ENCODE measurements at regions not wholly inside any gene's neighbourhood (a gene's known extent, or its start where the extent isn't known, plus 50 kb on each side); places are given as distances from the start of the nearest gene placed in this dataset.
A peak's percentile ranks its signal among the peaks of the same experiment; 100 is the strongest.

DNA sequence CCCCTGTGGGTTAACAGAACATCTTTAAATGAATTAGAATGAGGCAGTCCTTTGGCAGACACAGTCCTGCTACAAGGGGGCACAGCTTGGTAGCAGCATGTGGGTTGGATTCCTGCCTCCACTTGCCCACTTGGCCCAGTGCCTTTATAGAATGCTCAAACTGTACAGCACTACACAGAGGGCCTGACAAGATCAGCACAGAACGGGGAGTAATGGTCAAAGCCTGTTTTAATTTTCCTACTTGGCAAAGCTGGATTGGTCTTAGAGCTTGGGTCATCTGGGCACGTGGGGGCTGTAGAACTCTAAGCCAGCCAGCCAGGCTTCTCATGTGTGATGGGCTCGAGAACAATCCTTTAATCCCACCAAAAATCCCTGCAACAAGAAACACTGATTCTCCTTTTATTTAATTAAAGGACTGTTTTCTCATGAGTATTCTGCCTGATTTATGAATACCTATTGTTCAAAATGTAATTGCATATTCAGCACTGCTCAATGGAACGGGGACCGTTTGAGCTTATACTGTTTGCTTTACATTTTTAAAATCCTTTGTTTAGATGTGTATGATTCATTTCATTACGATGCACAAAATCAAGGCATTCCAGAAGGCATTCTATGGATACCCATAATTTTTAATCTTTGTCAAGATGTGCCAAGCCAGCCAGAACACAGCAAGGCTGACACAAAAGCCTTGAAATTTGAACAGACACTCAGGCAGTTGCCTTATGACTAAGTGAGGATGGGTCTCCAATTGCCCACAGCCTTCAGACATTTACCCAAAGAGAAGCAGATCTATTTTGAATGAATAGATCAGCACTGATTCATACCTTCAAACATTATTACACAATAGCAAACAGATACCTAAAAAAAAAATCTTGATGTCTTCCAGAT lies 249.3 kb upstream of the TGFBR2 start:
- no peak for DNase-seq (ENCODE audit: low read depth)

DNA sequence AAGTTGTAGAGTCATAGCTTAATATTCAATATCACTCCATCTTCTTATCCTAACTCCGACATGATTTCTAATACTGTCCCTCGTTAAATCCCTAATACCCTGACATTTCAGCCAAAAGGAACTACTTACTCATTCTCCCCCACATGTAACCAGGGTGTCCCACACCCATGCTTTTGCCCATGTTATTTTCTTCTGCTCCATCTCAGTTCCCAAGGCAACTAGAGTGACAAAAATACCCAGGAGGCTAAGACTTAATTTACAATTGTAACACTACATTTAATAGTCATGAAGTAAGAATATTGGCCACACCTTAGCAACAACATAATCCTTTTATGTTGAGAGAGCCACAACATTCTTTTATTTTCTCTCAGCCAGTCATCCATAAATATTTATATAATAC lies 248.5 kb upstream of the TGFBR2 start:
- no peak for DNase-seq (ENCODE audit: low read depth)

DNA sequence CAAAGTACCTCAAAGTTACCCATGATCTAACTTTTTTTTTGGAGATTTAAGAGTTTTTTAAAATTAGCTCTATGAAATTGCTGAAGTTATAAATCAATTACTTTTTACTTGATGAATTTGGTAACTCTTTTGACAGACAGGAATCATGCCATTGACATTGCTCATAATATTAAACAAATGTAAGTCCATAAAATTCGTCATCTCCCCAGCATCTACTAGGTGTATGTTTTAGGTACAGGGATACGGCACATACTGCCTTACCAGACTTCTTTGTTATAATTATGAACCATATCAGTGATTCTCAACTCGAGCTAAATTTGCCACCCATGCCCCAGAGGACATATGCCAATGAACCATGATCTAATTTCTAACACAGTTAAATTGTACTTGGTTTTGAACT lies 247.5 kb upstream of the TGFBR2 start:
- no peak for DNase-seq (ENCODE audit: low read depth)

DNA sequence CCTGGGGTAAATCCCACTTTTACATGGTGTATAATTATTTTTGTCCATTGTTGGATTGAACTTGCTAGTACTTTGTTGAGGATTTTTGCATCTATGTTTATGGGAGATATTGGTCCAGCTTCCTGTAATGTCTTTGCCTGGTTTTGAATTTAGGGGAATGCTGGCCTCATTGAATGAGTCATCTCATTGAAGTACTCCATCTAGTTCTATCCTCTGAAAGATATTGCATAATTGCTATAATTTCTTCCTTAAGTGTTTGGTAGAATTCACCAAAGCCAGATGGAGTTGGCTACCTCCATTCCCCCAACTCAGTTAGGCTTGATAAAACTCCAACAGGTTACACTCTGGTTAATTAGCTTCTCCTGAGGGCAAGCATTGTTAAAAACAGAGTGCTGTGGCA lies 237.4 kb upstream of the TGFBR2 start:
- DNase-seq (ENCODE audit: low read depth) = peak; percentile 59

DNA sequence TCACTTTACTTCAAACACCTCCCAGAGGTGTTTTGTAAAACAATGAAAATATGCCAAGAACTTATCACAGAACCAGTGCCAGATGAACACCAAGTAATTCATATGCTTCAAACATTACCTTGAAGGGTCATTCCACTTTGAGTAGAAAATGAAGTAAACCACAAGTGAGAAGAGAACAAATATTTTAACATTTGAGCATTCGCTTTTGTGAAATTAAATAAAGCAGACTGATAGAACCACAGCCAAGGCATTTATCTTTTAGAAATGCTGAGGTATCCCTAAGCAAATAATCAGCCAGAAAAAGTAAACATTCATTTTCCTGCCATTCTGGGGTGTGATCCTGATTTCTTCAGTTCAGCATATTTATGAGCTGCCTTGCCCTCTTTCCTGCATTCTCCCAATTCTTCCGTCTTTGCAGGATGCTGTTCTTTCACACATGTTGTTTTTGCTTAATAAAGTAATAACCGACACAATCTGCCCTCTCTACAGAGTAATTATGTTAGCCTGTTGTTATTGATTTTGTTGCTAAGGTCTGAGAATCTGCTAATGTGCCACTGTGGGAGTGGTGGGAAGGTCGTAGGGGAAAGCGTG lies 235.6 kb upstream of the TGFBR2 start:
- DNase-seq (ENCODE audit: low read depth) = no peak

DNA sequence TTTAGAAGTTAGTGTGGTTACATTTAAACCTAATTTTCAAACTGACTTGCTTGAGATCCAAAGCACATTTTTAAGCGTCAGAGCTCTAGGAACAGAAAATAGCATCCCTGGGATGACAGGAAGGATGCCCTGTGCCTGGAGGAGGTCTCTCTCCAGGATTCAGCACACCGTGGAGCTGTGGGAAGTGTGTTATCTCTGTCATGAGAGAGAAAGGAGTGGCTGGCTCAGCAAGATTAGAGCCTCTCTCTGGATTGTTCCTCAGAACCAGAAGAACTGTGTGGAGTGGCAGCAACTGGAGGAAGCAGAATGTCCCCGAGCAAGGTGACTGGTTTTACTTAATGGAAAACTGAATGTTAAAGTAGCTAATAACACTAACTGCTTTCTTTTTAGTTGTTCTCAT lies 233.6 kb upstream of the TGFBR2 start:
- no peak for DNase-seq (ENCODE audit: low read depth)

DNA sequence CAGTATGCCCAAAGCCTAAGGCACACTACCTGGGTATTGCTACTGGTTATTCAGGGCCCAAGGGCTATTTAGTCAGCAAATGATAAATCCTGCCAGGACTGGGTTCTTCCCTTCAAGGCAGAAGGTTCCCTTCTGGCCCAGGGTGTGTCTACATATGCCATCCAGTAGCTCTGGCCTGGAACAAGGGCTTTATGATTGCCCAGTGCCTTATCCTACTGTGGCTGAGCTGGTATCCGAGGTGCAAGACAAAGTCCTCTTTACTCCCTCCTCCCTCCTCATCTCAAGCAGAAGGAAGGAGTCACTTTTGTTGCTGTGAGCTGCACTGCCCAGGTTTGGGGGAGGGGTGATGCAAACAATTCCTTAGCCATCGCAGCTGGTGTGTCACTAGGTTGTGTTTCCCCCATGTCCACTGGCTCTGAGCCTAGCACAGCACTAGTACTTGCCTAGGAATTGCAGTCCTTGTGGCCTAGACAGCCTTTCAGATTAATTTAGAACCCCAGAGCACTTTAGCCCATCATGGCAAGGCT lies 221.8 kb upstream of the TGFBR2 start:
- no peak for DNase-seq (ENCODE audit: low read depth)

DNA sequence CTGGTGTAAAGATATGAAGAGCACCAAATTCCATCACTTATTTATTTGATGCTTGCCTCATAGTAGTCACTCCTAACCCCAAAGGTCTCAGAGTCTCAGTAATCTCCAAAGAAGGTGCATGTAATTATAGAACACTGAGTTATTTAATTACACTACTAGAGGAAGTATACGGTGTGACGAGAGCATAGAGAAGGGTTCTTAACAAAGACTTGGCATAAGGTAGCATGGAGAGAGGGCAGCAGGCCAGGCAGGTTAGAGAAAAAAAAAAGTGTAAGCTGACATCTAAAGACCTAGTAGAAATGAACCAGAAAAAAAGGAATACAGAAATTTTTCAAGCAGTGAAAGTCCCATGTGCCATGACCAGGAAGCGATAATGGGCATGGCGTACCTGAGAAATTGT lies 213.3 kb upstream of the TGFBR2 start:
- no peak for DNase-seq (ENCODE audit: low read depth)

DNA sequence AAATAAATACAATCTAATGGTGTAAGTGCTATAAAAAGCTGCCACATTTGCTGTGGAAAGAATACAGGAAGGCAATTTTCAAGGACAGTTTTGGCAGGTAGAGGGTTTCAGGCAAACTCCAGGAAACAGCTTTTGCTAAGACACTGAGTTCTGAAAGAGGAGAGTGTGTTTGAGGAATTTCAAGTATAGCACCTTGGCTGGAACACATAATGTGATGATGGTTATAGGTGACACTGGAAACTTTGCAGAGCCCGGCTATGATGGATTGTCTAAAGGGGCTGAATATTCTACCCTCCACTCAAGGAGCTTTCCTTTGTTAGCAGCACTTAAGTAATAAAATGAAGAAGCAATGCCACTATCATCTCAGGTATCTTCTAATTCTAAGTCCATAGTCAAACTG lies 209.4 kb upstream of the TGFBR2 start:
- DNase-seq (ENCODE audit: low read depth) = no peak

DNA sequence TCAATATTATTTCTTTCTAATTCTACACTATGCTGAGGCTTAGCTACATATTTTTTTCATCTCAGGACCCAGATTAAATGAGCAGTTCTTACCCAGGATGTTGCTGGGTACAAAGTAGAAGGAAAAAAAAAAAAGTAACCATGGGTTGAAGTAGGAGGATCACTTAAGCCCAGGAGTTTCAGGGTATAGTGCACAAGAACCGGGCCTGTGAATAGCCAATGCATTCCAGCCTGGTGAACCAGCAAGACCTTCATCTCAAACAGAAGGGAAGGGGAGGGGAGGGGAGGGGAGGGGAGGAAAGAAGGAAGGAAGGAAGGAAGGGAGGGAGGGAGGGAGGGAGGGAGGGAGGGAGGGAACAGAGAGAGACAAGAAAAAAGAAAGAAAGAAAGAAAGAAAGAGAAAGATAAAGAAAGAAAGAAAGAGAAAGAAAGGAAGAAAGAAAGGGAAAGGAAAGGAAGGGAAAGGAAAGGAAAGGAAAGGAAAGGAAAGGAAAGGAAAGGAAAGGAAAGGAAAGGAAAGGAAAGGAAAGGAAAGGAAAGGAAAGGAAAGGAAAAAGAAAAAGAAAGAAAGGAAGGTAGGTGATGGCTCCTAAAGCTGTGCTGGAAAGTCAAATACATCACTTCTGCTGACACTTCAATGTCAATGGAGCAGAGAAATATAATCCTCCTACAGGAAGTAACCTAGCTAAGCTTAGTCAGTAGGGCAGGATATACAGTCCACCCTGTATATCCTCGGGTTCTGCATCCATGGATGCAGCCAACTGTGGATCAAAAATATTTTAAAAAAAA lies 206.8 kb upstream of the TGFBR2 start:
- DNase-seq (ENCODE audit: low read depth) = no peak

DNA sequence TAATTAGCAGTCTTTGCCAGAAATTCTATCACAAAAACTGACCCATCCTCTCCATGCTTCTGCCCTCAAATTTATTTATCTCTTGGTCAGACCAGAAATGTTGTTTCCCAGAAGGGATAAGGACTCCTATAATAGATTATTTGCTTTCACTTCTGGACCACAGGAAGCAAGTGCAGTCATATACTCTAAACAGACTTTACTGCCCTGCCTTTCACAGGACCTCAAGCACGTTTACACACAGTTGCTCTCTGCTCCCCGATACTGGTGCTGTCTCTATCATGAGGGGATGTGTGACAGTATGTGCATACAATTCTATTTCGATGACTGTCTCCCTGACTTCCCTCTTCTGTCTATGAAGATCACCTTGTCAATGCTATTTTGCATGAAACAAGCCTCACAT lies 205.5 kb upstream of the TGFBR2 start:
- DNase-seq (ENCODE audit: low read depth) = no peak

DNA sequence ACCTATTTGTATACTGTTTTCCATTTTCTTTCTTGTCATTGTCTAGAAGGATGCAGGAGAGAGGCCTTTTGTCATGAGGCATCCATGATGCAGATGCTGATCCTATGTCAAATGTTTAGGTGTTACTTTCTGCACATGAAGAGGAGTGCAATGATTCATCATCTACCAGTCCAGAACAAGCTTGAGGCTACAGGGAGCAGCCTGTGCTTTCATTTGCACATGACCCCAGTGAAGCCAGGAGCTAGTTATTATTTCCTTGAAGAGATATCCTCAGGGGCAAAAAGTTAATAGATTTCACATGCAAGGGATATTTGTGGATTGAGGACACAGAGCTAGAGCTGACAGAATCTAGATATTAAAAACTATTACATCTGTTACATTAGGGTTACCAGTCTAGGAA lies 204.4 kb upstream of the TGFBR2 start:
- DNase-seq (ENCODE audit: low read depth) = peak; percentile 57

DNA sequence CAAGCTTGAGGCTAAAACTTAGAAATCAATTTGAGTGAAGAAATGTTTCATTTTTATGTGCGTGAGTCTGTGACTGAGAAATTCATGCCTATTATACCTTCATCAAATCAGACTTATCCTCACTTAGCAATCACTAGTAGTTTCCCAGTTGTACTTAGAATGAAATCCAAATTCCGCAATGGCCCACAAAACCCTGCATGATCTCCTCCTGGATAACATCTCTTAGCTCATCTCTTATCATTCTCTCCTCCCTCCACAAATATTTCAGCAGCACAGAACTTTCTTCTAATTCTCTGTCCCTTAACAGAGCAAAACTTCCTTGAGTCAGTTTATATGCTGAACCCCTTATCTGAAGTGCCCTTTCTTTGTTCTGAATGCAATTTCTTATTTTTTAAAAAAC lies 198.8 kb upstream of the TGFBR2 start:
- DNase-seq (ENCODE audit: low read depth) = no peak

DNA sequence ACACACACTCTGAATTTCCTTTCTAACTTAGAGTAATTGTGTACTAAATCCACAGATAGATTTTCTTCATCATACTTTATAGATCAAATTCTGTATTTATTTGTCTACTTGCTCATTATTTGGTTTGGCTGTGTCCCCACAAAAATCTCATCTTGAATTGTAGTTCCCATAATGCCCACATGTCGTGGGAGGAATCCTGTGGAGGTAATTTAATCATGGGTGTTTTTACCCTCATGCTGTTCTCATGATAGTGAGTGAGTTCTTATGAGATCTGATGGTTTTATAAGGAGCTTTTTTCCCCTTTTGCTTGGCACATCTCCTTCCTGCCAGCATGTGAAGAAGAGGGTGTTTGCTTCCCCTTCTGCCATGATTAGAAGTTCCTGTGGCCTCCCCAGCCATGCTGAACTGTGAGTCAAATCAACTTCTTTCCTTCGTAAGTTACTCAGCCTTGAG lies 198.3 kb upstream of the TGFBR2 start:
- DNase-seq (ENCODE audit: low read depth) = peak; percentile 41

DNA sequence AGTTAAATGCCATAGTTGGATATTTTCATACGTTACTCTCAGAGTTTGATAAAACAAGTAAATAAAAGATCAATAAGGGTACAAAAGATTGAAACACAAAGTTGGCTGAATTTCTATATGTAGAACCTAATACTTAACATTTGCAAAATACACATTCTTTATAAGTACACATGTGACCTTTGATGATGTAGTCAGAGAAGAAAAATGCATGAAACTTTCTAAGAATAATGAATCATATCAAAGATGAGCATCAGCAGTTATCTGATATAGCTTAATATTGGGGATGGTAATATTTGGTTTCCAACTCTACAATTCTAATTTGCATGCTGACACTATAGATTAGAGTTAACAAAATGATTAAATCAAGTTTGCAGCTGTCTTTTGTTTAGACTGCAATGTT lies 188.0 kb upstream of the TGFBR2 start:
- DNase-seq (ENCODE audit: low read depth) = no peak

DNA sequence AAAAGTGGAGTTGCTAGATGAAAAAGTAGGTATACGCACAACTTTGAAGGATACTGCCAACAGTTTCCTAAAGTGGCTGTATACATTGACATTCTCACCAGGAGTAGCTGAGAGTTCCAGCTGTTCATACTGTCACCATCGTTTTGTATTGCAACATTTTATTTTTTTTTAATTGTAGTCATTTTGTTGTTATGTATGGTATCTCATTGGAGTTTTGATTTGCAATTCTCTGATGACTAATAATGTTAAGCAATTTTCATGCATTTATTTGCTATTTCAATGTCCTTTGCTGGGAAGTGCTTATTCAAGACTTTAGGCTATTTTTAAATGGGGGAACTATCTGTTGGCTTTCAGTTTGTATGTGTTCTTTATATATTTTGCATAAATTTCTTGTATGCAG lies 185.1 kb upstream of the TGFBR2 start:
- peak; percentile 57 for DNase-seq (ENCODE audit: low read depth)

DNA sequence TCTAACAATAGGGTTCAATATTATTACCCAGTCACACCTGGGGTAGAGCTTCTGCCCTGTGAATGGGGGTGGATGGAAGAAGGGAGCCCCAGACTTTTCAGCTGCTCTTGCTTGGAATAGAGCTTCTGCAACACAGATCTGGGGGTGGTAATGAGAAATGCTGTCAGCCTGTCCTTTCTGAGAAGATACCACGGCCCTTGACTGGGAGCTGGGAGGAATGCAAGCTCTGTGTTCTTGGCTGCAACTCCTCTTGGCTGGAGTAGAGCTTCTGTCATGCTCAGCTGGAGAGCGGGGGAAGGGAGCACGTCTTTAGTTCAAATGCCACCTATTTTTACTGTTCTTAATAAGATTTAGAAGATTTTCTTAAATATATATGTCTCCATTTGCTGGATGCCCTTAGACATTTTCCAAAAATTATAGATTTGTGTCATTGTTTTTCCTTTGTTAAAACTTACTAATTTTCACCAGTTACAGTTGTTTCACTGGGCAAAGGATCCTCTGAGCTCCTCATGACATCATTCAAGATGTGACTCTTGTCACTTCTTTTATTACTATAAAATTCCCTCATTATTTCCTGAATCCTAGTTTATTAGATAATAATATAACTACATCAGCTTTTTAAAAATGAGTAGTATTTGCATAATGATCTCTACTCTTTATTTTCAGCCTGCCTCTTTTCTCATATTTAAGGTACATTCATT lies 180.0 kb upstream of the TGFBR2 start:
- DNase-seq (ENCODE audit: low read depth) = peak; percentile 46

DNA sequence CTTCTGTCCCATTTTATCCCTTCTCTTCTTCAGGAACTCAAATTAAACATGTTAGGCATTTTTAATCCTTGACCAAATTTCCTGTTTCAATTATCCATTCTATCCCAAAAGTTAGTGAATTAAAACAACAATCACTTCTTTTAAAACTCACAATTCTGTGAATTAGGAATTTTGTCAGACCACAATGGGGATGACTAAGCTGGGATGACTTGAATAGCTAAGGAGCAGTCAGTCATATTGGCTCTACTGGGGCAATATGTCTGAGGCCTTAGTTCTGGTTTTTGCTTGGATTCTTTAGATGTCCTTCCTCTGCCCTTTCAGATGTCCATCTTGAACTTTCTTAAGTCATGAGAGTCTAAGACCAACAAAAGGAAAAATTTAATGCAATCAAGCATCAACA lies 178.2 kb upstream of the TGFBR2 start:
- DNase-seq (ENCODE audit: low read depth) = peak; percentile 41

DNA sequence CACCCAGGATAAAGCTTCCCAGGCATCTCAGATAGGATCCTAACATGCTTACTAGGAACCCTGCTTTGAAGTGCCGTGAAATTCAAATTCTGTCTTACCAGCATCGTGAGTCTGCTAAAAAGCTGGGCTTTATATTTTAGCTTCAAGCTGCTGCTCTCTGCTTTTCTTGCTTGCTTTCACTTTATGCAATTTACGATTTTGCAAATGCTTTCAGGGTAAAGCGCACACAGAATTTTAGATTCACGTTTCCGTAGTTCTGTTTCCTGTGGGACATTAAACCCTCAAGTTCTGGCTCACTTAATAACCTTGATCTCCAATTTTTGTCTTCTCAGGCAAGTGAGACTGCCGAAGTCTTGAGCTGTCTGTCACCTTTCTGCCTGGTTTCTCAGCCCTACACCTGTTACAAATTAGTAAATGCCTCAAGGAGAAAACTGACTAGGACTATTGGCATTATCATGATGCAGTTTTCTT lies 170.5 kb upstream of the TGFBR2 start:
- no peak for DNase-seq (ENCODE audit: low read depth)

DNA sequence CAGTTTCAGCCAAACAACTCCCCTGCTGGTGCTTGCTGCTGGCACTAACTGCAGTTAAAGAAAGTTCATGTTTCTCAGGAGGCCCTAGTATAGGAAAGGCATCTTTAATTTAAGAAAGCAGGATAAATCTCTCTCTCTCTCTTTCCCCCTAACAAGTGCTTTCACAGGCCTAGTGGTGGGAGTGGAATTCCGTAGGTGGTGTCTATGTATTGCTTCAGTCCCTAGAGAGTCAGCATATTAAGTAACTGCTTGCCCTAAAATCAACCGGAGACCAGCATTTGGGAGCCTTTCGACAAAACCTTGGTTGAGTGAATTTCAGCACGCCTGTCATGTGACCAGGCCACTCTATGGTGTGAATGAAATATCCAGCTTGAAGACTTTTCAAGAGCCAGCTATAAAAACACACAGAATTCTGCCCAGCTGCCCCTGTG lies 169.2 kb upstream of the TGFBR2 start:
- peak; percentile 47 for DNase-seq (ENCODE audit: low read depth)

DNA sequence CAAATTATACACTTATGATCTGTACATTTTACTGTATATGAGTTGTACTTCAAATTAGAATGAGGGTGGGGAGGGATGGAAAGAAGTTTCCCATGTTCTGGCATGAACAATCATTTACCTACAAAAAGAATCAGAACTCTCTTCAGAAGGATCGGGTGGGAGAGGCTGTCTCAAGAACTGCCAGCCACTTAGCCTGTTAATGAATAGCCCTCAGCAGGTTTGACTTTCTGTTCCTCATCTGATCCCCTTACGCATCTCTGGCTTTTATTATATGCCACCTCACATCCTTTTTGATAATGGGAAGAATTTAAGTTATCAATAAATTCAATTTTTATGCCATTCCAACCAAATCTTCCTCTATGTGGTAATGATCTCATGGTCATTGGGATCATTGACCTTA lies 168.3 kb upstream of the TGFBR2 start:
- DNase-seq (ENCODE audit: low read depth) = no peak

Measured in stromal cell of bone marrow (primary cell).